Fibroblast of lung (primary cell): ENCODE measurements at regions not wholly inside any gene's neighbourhood (a gene's known extent, or its start where the extent isn't known, plus 50 kb on each side); places are given as distances from the start of the nearest gene placed in this dataset.

Experiments
- DNase-seq, 2 donors: peaks; one replicate each; pipeline versions ENCODE4 v3.0.0 to v3.0.0-alpha.2; 2010; ENCODE audit warnings: low read depth in 2 of 2
- H2AFZ ChIP-seq: 2 replicates; pipeline ENCODE4 v1.5.1; 2012; ENCODE audit warnings: low read length, control low read depth, inconsistent platforms
- H3K27ac ChIP-seq: 2 replicates; pipeline ENCODE4 v1.5.1; 2011; ENCODE audit warnings: low read length, control low read depth; ENCODE audit not compliant: insufficient read depth
- H3K27me3 ChIP-seq: 2 replicates; pipeline ENCODE4 v1.5.1; 2011; ENCODE audit warnings: mild to moderate bottlenecking, low read length; ENCODE audit not compliant: control insufficient read depth, insufficient read depth
- H3K36me3 ChIP-seq: 2 replicates; pipeline ENCODE4 v1.5.1; 2011; ENCODE audit warnings: low read length; ENCODE audit not compliant: control insufficient read depth, insufficient read depth
- H3K4me1 ChIP-seq: 2 replicates; pipeline ENCODE4 v1.5.1; 2011; ENCODE audit warnings: low read length; ENCODE audit not compliant: control insufficient read depth, insufficient read depth; ENCODE audit errors: extremely low read depth
- H3K4me2 ChIP-seq: 2 replicates; pipeline ENCODE4 v1.5.1; 2011; ENCODE audit warnings: low read length, control low read depth; ENCODE audit not compliant: insufficient read depth; ENCODE audit errors: extremely low read depth
- H3K4me3 ChIP-seq, 4 experiments: fragments of 200-600 bp in 1 of 4; sonication (generic) in 1 of 4; replicated peaks in 1 of 4; 2 replicates each; pipeline ENCODE4 v1.5.1; 2011 to 2016; ENCODE audit warnings: low read length in 4 of 4, low read depth in 3 of 4, mild to moderate bottlenecking in 3 of 4, control low read depth in 2 of 4, inconsistent platforms in 1 of 4, mixed read lengths in 1 of 4; ENCODE audit not compliant: insufficient read depth in 1 of 4; ENCODE audit errors: control extremely low read depth in 1 of 4
- H3K79me2 ChIP-seq: 2 replicates; pipeline ENCODE4 v1.5.1; 2012; ENCODE audit warnings: mild to moderate bottlenecking, low read length, inconsistent platforms; ENCODE audit not compliant: control insufficient read depth, insufficient read depth
- H3K9ac ChIP-seq: 2 replicates; pipeline ENCODE4 v1.5.1; 2011; ENCODE audit warnings: mild to moderate bottlenecking, low read length, control low read depth; ENCODE audit not compliant: insufficient read depth
- H3K9me3 ChIP-seq: 2 replicates; pipeline ENCODE4 v1.5.1; 2012; ENCODE audit warnings: low read depth, low read length; ENCODE audit not compliant: control insufficient read depth, insufficient read depth
- H4K20me1 ChIP-seq: 2 replicates; pipeline ENCODE4 v1.5.1; 2011; ENCODE audit warnings: low read length; ENCODE audit not compliant: control insufficient read depth, insufficient read depth; ENCODE audit errors: extremely low read depth
- CTCF ChIP-seq, 2 donors: IDR thresholded peaks in 1 of 2; conservative IDR thresholded peaks in 1 of 2; 1 replicate in 1 of 2; 2 replicates in 1 of 2; pipeline ENCODE4 v1.5.1; 2011 to 2012; ENCODE audit warnings: low read length in 2 of 2, control low read depth in 1 of 2, inconsistent platforms in 1 of 2, low read depth in 1 of 2, mild to moderate bottlenecking in 1 of 2
- EZH2 ChIP-seq: IDR thresholded peaks from 2 replicates; pipeline ENCODE4 v1.5.1; 2012; ENCODE audit warnings: low read length, control low read depth, mild to moderate bottlenecking; ENCODE audit errors: missing control alignments

- H3K9ac ChIP-seq: no peak overlapping the region
- DNase-seq: no peak
- H3K79me2 ChIP-seq: no peaks in the 10 kb centered on the region
- no peak for TF ChIP-seq EZH2
- no peak for TF ChIP-seq CTCF (conservative IDR thresholded peaks at IDR 0.05 in 1 of 2, IDR thresholded peaks at IDR 0.05 in 1 of 2; ENCODE audit: low read depth in 1 of 2, low read length in 2 of 2)
- H2AFZ ChIP-seq: no peak overlapping the region
- H3K27me3 ChIP-seq: no peaks in the 10 kb centered on the region
- H3K4me1 ChIP-seq: no peaks in the 10 kb centered on the region
- no peaks in the 10 kb centered on the region for H3K36me3 ChIP-seq
- no peak overlapping the region for H3K4me3 ChIP-seq
- H3K27ac ChIP-seq: no peak overlapping the region
- no peaks in the 10 kb centered on the region for H3K9me3 ChIP-seq
- H3K4me2 ChIP-seq: no peak overlapping the region
- no peaks in the 10 kb centered on the region for H4K20me1 ChIP-seq
Observed at GRCh38 chr12:92485351-92486348, 217.1 kb upstream of the PLEKHG7 start.

GRCh38 chr12:92482599-92482998 lies 220.2 kb upstream of the PLEKHG7 start:
- H3K4me3 ChIP-seq: no peak overlapping the region
- H2AFZ ChIP-seq: no peak overlapping the region
- no peaks in the 10 kb centered on the region for H3K9me3 ChIP-seq
- no peaks in the 10 kb centered on the region for H4K20me1 ChIP-seq
- H3K4me2 ChIP-seq: no peak overlapping the region
- H3K9ac ChIP-seq: no peak overlapping the region
- H3K36me3 ChIP-seq: no peaks in the 10 kb centered on the region
- H3K27ac ChIP-seq: no peak overlapping the region
- H3K27me3 ChIP-seq: no peaks in the 10 kb centered on the region
- no peak for DNase-seq
- H3K4me1 ChIP-seq: no peaks in the 10 kb centered on the region
- H3K79me2 ChIP-seq: no peaks in the 10 kb centered on the region
- TF ChIP-seq EZH2 (no peak), CTCF (conservative IDR thresholded peaks at IDR 0.05 in 1 of 2, IDR thresholded peaks at IDR 0.05 in 1 of 2; ENCODE audit: low read depth in 1 of 2, low read length in 2 of 2) (no peak)

GRCh38 chr12:92481066-92481465 lies 221.7 kb upstream of the PLEKHG7 start:
- H2AFZ ChIP-seq: no peak overlapping the region
- H4K20me1 ChIP-seq: no peaks in the 10 kb centered on the region
- H3K4me1 ChIP-seq: no peaks in the 10 kb centered on the region
- no peak overlapping the region for H3K4me2 ChIP-seq
- TF ChIP-seq EZH2: no peak
- no peak for TF ChIP-seq CTCF (conservative IDR thresholded peaks at IDR 0.05 in 1 of 2, IDR thresholded peaks at IDR 0.05 in 1 of 2; ENCODE audit: low read depth in 1 of 2, low read length in 2 of 2)
- no peak for DNase-seq
- H3K27me3 ChIP-seq: no peaks in the 10 kb centered on the region
- no peak overlapping the region for H3K4me3 ChIP-seq
- H3K27ac ChIP-seq: no peak overlapping the region
- H3K79me2 ChIP-seq: no peaks in the 10 kb centered on the region
- no peaks in the 10 kb centered on the region for H3K36me3 ChIP-seq
- no peak overlapping the region for H3K9ac ChIP-seq
- H3K9me3 ChIP-seq: no peaks in the 10 kb centered on the region
